Endothelial cell of umbilical vein (primary cell): ENCODE measurements at regions not wholly inside any gene's neighbourhood (a gene's known extent, or its start where the extent isn't known, plus 50 kb on each side); places are given as distances from the start of the nearest gene placed in this dataset.

Source experiments
- BruUV-seq: library from RNA; stranded (reverse); fragments of 400-500 nt; replicated peaks from 2 replicates; lab custom pipeline; 2021; lab: Mats Ljungman, UMichigan
- CTCF ChIA-PET: fragments of 300-600, 350-600 bp; sonication (Branson Sonifier 250); formaldehyde crosslinking; loops from one replicate; lab custom pipeline; 2021; ENCODE audit warnings: antibody characterized with exemption, inconsistent platforms; lab: Charles Lee
- POLR2A ChIA-PET: fragments of 300-600, 350-600 bp; sonication (Branson Sonifier 250); formaldehyde crosslinking; loops from one replicate; lab custom pipeline; 2021; ENCODE audit warnings: antibody characterized with exemption, inconsistent platforms; lab: Charles Lee
- DNase-seq: peaks from one replicate; pipeline ENCODE4 v3.0.0-alpha.2; 2011; ENCODE audit warnings: low read depth, low spot score
- FAIRE-seq: peaks from 2 replicates; lab custom pipeline; 2011; peaks lifted over from hg19 to GRCh38; lab: Jason Lieb, UNC
- H2AFZ ChIP-seq: 2 replicates; pipeline ENCODE4 v1.6.0; 2012; ENCODE audit warnings: low read depth, low read length, control low read depth, inconsistent platforms
- H3K27ac ChIP-seq: 2 replicates; pipeline ENCODE4 v1.5.1; 2011; ENCODE audit warnings: low read depth, mild to moderate bottlenecking, control low read depth, low read length, moderate library complexity; ENCODE audit not compliant: insufficient read depth
- H3K27me3 ChIP-seq, 2 experiments: 2 replicates each; pipeline versions ENCODE4 v1.6.0 to v1.6.1; 2011; ENCODE audit warnings: low read length in 2 of 2, mixed read lengths in 1 of 2; ENCODE audit not compliant: control insufficient read depth in 2 of 2, insufficient read depth in 2 of 2
- H3K36me3 ChIP-seq, 2 experiments: 2 replicates in 1 of 2; 3 replicates in 1 of 2; pipeline ENCODE4 v1.5.1; 2011; ENCODE audit warnings: low read length in 2 of 2, mild to moderate bottlenecking in 1 of 2, moderate library complexity in 1 of 2; ENCODE audit not compliant: control insufficient read depth in 2 of 2, insufficient read depth in 2 of 2; ENCODE audit errors: extremely low read depth in 1 of 2
- H3K4me1 ChIP-seq: 3 replicates; pipeline ENCODE4 v1.5.1; 2011; ENCODE audit warnings: mild to moderate bottlenecking, low read length; ENCODE audit not compliant: control insufficient read depth, insufficient read depth; ENCODE audit errors: extremely low read depth
- H3K4me2 ChIP-seq: 2 replicates; pipeline ENCODE4 v1.6.1; 2011; ENCODE audit warnings: low read length, control low read depth, mixed read lengths; ENCODE audit not compliant: insufficient read depth
- H3K4me3 ChIP-seq, 3 experiments: fragments of 200-600 bp in 1 of 3; sonication (generic), shearing (Covaris generic) in 1 of 3; replicated peaks in 1 of 3; 2 replicates each; pipeline ENCODE4 v1.5.1; 2011 to 2016; ENCODE audit warnings: control low read depth in 3 of 3, low read length in 3 of 3, mild to moderate bottlenecking in 2 of 3, inconsistent platforms in 1 of 3, low read depth in 1 of 3, moderate library complexity in 1 of 3; ENCODE audit not compliant: insufficient read depth in 1 of 3
- H3K79me2 ChIP-seq: 2 replicates; pipeline ENCODE4 v1.6.0; 2012; ENCODE audit warnings: low read length, inconsistent platforms; ENCODE audit not compliant: control insufficient read depth, insufficient read depth
- H3K9ac ChIP-seq: replicated peaks from 2 replicates; pipeline ENCODE3; 2011; ENCODE audit warnings: low read length, control low read depth; ENCODE audit not compliant: insufficient read depth; ENCODE audit errors: extremely low read depth
- H3K9me1 ChIP-seq: replicated peaks from 3 replicates; pipeline ENCODE4 v1.6.0; 2011; ENCODE audit warnings: mild to moderate bottlenecking, low read length; ENCODE audit not compliant: control insufficient read depth, insufficient read depth; ENCODE audit errors: extremely low read depth
- H3K9me3 ChIP-seq: replicated peaks from 2 replicates; pipeline ENCODE4 v1.5.1; 2012; ENCODE audit warnings: low read length, inconsistent platforms; ENCODE audit not compliant: control insufficient read depth, insufficient read depth
- H4K20me1 ChIP-seq: replicated peaks from 2 replicates; pipeline ENCODE3; 2011; ENCODE audit warnings: mild to moderate bottlenecking, low read length; ENCODE audit not compliant: control insufficient read depth, insufficient read depth; ENCODE audit errors: extremely low read depth
- CTCF ChIP-seq, 2 donors: IDR thresholded peaks; 1 replicate in 1 of 2; 2 replicates in 1 of 2; pipeline ENCODE4 v1.5.1; 2011; ENCODE audit warnings: low read length in 2 of 2, mild to moderate bottlenecking in 2 of 2, moderate library complexity in 2 of 2, control low read depth in 1 of 2, inconsistent platforms in 1 of 2, low read depth in 1 of 2; ENCODE audit not compliant: insufficient read depth in 1 of 2; ENCODE audit errors: extremely low read depth in 1 of 2
- FOS ChIP-seq: IDR thresholded peaks from 2 replicates; pipeline ENCODE4 v1.6.1; 2011; ENCODE audit warnings: mild to moderate bottlenecking, low read length, moderate library complexity, borderline replicate concordance; ENCODE audit not compliant: insufficient read depth
- GATA2 ChIP-seq: IDR thresholded peaks from 2 replicates; pipeline ENCODE4 v1.7.0; 2011; ENCODE audit warnings: low read depth, mild to moderate bottlenecking, moderate library complexity, mixed read lengths, low read length; ENCODE audit not compliant: insufficient read length, insufficient read depth
- JUN ChIP-seq: IDR thresholded peaks from 2 replicates; pipeline ENCODE4 v1.6.1; 2011; ENCODE audit warnings: borderline replicate concordance, low read depth; ENCODE audit not compliant: insufficient read length, insufficient read depth
- MAX ChIP-seq: IDR thresholded peaks from 2 replicates; pipeline ENCODE4 v1.6.1; 2011; ENCODE audit not compliant: insufficient read depth, insufficient read length
- MYC ChIP-seq: IDR thresholded peaks from one replicate; pipeline ENCODE4 v1.6.1; 2011; ENCODE audit warnings: mild to moderate bottlenecking, low read depth, low read length
- POLR2AphosphoS5 ChIP-seq: IDR thresholded peaks from 2 replicates; pipeline ENCODE4 v1.6.1; 2012; ENCODE audit warnings: low read depth, mild to moderate bottlenecking, control low read depth, low read length, moderate library complexity; ENCODE audit not compliant: insufficient read depth
- dilution Hi-C: fragments of 300-500 bp; cut with MboI; formaldehyde crosslinking; loops from one replicate; pipeline ENCODE4 v1.15.0; 2019; ENCODE audit warnings: low sequenced_read_pairs; ENCODE audit not compliant: extremely low pct_ligation_motif_present
- intact Hi-C: fragments of 100-400 bp; cut with micrococcal nuclease; formaldehyde crosslinking; loops from one replicate; pipeline ENCODE4 v1.10.0; 2022

GRCh38 chr15:66854012-66854965 is 152.3 kb downstream of the SMAD6 start:
- dilution Hi-C loops (no loop called here), intact Hi-C loops (loop anchor here (5.0 kb wide), 1 partner anchor 352 kb away; the partner anchor contains the start of gene RPL4)
- Histone ChIP-seq H3K9me3 (no peaks in the 10 kb centered on the region), H3K4me1 (peaks cover 14% of the 10 kb centered on the region), H3K4me2 (no peak overlapping the region), H3K9me1 (no peaks in the 10 kb centered on the region), H4K20me1 (no peaks in the 10 kb centered on the region), H3K27ac (no peak overlapping the region), H3K9ac (no peak overlapping the region), H3K27me3 (no peaks in the 10 kb centered on the region), H2AFZ (no peak overlapping the region), H3K36me3 (no peaks in the 10 kb centered on the region), H3K79me2 (no peaks in the 10 kb centered on the region), H3K4me3 (no peak overlapping the region)
- CTCF ChIA-PET: interaction anchor here (0.7 to 9.7 kb wide), 8 partner anchors 29 to 250 kb away, joined by 3 to 223 read pairs (median 4); partner anchors contain the start of gene SMAD6
- FAIRE-seq: no peak
- TF ChIP-seq POLR2AphosphoS5 (no peak), GATA2 (no peak), FOS (no peak), CTCF (IDR thresholded peaks at IDR 0.05; ENCODE audit: extremely low read depth in 1 of 2, insufficient read depth in 1 of 2, low read depth in 1 of 2, low read length in 2 of 2) (no peak), MYC (no peak), MAX (no peak), JUN (no peak)
- no TSS peak for BruUV-seq
- DNase-seq: no peak
- POLR2A ChIA-PET: no interaction called here
